GM21528 (cell line): ENCODE measurements at regions not wholly inside any gene's neighbourhood (a gene's known extent, or its start where the extent isn't known, plus 50 kb on each side); places are given as distances from the start of the nearest gene placed in this dataset.
"Not testable (repeated sequence)": the region's sequence is repeated elsewhere in the genome, so short reads cannot be mapped to it uniquely, and the experiment has no call there.

ENCODE experiments used
- ATAC-seq: cut with Tn5 transposase; IDR thresholded peaks from one replicate; pipeline ENCODE4 v1.9.1; 2021; ENCODE audit warnings: mild to moderate bottlenecking, moderate library complexity; ENCODE audit not compliant: unreplicated experiment, low FRiP score

GRCh38 chr5:122515210-122515609, 203.2 kb downstream of the SNCAIP start:
- not testable (repeated sequence) for ATAC-seq

- ATAC-seq: no peak
Observed at GRCh38 chr5:122515709-122516431, 203.8 kb downstream of the SNCAIP start.

GRCh38 chr5:122516432-122516743, 204.4 kb downstream of the SNCAIP start:
- no peak for ATAC-seq

- no peak for ATAC-seq
Observed at GRCh38 chr5:122517091-122517490, 205.1 kb downstream of the SNCAIP start.

GRCh38 chr5:122523776-122524175, 211.7 kb downstream of the SNCAIP start:
- no peak for ATAC-seq

- no peak for ATAC-seq
Observed at GRCh38 chr5:122527547-122527946, 215.5 kb downstream of the SNCAIP start.

GRCh38 chr5:122532035-122532434, 220.0 kb downstream of the SNCAIP start:
- no peak for ATAC-seq

GRCh38 chr5:122533825-122534224, 221.8 kb downstream of the SNCAIP start:
- ATAC-seq: no peak

- ATAC-seq: no peak
Observed at GRCh38 chr5:122534829-122535228, 222.8 kb downstream of the SNCAIP start.

- no peak for ATAC-seq
Observed at GRCh38 chr5:122541388-122541787, 229.4 kb downstream of the SNCAIP start.

- no peak for ATAC-seq
Observed at GRCh38 chr5:122545986-122546385, 228.9 kb upstream of the SNX2 start.

- no peak for ATAC-seq
Observed at GRCh38 chr5:122547219-122547618, 227.7 kb upstream of the SNX2 start.

GRCh38 chr5:122547669-122548068, 227.2 kb upstream of the SNX2 start:
- ATAC-seq: no peak

- no peak for ATAC-seq
Observed at GRCh38 chr5:122559676-122560075, 215.2 kb upstream of the SNX2 start.

- no peak for ATAC-seq
Observed at GRCh38 chr5:122561209-122561608, 213.7 kb upstream of the SNX2 start.

- ATAC-seq: no peak
Observed at GRCh38 chr5:122565331-122565730, 209.5 kb upstream of the SNX2 start.

- ATAC-seq: no peak
Observed at GRCh38 chr5:122576256-122577016, 198.4 kb upstream of the SNX2 start.

GRCh38 chr5:122581629-122582028, 193.3 kb upstream of the SNX2 start:
- ATAC-seq: no peak

GRCh38 chr5:122584411-122585300, 190.2 kb upstream of the SNX2 start:
- ATAC-seq: no peak

GRCh38 chr5:122585371-122585770, 189.5 kb upstream of the SNX2 start:
- no peak for ATAC-seq

GRCh38 chr5:122586351-122586750, 188.5 kb upstream of the SNX2 start:
- no peak for ATAC-seq
